Neural progenitor cell (in vitro differentiated cells): ENCODE measurements at regions not wholly inside any gene's neighbourhood (a gene's known extent, or its start where the extent isn't known, plus 50 kb on each side); places are given as distances from the start of the nearest gene placed in this dataset.
"Not testable (repeated sequence)": the region's sequence is repeated elsewhere in the genome, so short reads cannot be mapped to it uniquely, and the experiment has no call there.

Source experiments
- DNase-seq: peaks from one replicate; pipeline ENCODE4 v3.0.0-alpha.2; 2016; ENCODE audit warnings: low spot score
- H2AFZ ChIP-seq: fragments of 200-600 bp; sonication (generic); replicated peaks from 2 replicates; pipeline ENCODE4 v1.6.1; 2016; ENCODE audit warnings: antibody characterized with exemption
- H3F3A ChIP-seq: fragments of 200-600 bp; sonication (generic); 2 replicates; pipeline ENCODE4 v1.6.1; 2016; ENCODE audit warnings: antibody characterized with exemption, low read depth
- H3K27ac ChIP-seq: fragments of 200-600 bp; sonication (generic); 2 replicates; pipeline ENCODE4 v1.5.1; 2016; ENCODE audit warnings: mild to moderate bottlenecking
- H3K27me3 ChIP-seq: fragments of 200-600 bp; sonication (generic); 2 replicates; pipeline ENCODE4 v1.6.1; 2016; ENCODE audit warnings: mild to moderate bottlenecking, moderate library complexity
- H3K36me3 ChIP-seq: fragments of 200-600 bp; sonication (generic); 2 replicates; pipeline ENCODE4 v1.5.1; 2016
- H3K4me1 ChIP-seq: fragments of 200-600 bp; sonication (generic); 2 replicates; pipeline ENCODE4 v1.6.1; 2016; ENCODE audit warnings: mixed run types
- H3K4me2 ChIP-seq: fragments of 200-600 bp; sonication (generic); 2 replicates; pipeline ENCODE4 v1.6.1; 2016
- H3K4me3 ChIP-seq: fragments of 200-600 bp; sonication (generic); 2 replicates; pipeline ENCODE4 v1.5.1; 2016
- H3K79me2 ChIP-seq: fragments of 200-600 bp; sonication (generic); 2 replicates; pipeline ENCODE4 v1.6.1; 2016; ENCODE audit warnings: low read depth
- H3K9ac ChIP-seq: fragments of 200-600 bp; sonication (generic); 2 replicates; pipeline ENCODE4 v1.6.1; 2016
- H3K9me3 ChIP-seq: fragments of 200-600 bp; sonication (generic); 2 replicates; pipeline ENCODE4 v1.5.1; 2016; ENCODE audit warnings: low read depth
- H4K20me1 ChIP-seq: fragments of 200-600 bp; sonication (generic); 2 replicates; pipeline ENCODE4 v1.6.1; 2016; ENCODE audit warnings: low read depth
- H3K27ac Mint-ChIP-seq: 3 replicates; pipeline ENCODE4 v1.8.0; 2021; ENCODE audit warnings: mixed read lengths
- H3K27me3 Mint-ChIP-seq: 2 replicates; pipeline ENCODE4 v1.8.0; 2022; ENCODE audit warnings: low read depth, mild to moderate bottlenecking, inconsistent platforms, moderate library complexity, mixed read lengths; ENCODE audit not compliant: insufficient read depth
- H3K36me3 Mint-ChIP-seq: 3 replicates; pipeline ENCODE4 v1.8.0; 2021; ENCODE audit warnings: mixed read lengths
- H3K4me1 Mint-ChIP-seq: 3 replicates; pipeline ENCODE4 v1.8.0; 2021; ENCODE audit warnings: mixed read lengths
- H3K4me3 Mint-ChIP-seq: 3 replicates; pipeline ENCODE4 v1.8.0; 2021; ENCODE audit warnings: mild to moderate bottlenecking, moderate library complexity, mixed read lengths
- H3K9me3 Mint-ChIP-seq: 3 replicates; pipeline ENCODE4 v1.8.0; 2020; ENCODE audit warnings: mixed read lengths
- EZH2 ChIP-seq: fragments of 200-600 bp; sonication (generic); IDR thresholded peaks from 2 replicates; pipeline ENCODE4 v1.6.1; 2017; ENCODE audit warnings: antibody characterized with exemption, mild to moderate bottlenecking, moderate library complexity
- EZH2phosphoT487 ChIP-seq: fragments of 200-600 bp; sonication (generic); IDR thresholded peaks from 2 replicates; pipeline ENCODE4 v1.6.1; 2017; ENCODE audit warnings: antibody characterized with exemption
- TF ChIP-seq, protein P1 (sequence below): fragments of 200-600 bp; sonication (generic); IDR thresholded peaks from 2 replicates; pipeline ENCODE4 v1.5.1; 2017; ENCODE audit warnings: antibody characterized with exemption, mild to moderate bottlenecking

DNA sequence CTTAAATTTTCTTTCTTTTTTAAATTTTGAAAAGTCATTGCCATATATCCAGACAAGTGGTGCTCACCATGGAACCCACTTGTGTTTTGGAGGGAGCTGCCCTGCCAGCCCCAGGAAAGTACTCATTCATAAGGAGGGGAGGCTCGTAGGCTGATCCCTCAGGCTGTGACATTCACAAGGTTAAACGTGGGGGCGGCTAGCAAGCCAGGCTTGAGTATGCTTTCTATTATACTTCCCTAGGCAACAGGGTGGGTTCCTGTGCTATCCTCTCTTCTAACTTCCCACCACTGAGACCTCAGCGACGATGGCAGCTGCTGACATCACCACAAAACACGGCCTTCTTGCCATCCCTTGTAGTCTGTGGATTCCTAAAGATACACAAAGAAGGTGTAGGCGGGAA is 160.5 kb upstream of the C2CD4B start:
- H3K79me2 ChIP-seq: no peaks in the 10 kb centered on the region
- H3K4me1 Mint-ChIP-seq: peaks cover 8% of the 10 kb centered on the region
- H3K4me1 ChIP-seq: peaks cover 4% of the 10 kb centered on the region
- no peaks in the 10 kb centered on the region for H3K36me3 Mint-ChIP-seq
- no peak overlapping the region for H3K27ac Mint-ChIP-seq
- no peaks in the 10 kb centered on the region for H3K27me3 ChIP-seq
- H3K9me3 Mint-ChIP-seq: no peaks in the 10 kb centered on the region
- TF ChIP-seq, protein P1, sequence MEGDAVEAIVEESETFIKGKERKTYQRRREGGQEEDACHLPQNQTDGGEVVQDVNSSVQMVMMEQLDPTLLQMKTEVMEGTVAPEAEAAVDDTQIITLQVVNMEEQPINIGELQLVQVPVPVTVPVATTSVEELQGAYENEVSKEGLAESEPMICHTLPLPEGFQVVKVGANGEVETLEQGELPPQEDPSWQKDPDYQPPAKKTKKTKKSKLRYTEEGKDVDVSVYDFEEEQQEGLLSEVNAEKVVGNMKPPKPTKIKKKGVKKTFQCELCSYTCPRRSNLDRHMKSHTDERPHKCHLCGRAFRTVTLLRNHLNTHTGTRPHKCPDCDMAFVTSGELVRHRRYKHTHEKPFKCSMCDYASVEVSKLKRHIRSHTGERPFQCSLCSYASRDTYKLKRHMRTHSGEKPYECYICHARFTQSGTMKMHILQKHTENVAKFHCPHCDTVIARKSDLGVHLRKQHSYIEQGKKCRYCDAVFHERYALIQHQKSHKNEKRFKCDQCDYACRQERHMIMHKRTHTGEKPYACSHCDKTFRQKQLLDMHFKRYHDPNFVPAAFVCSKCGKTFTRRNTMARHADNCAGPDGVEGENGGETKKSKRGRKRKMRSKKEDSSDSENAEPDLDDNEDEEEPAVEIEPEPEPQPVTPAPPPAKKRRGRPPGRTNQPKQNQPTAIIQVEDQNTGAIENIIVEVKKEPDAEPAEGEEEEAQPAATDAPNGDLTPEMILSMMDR: no peak
- TF ChIP-seq EZH2 (no peak), EZH2phosphoT487 (no peak)
- H2AFZ ChIP-seq: peak overlapping the region; percentile 28
- no peaks in the 10 kb centered on the region for H3K9me3 ChIP-seq
- no peak overlapping the region for H3K4me2 ChIP-seq
- no peak overlapping the region for H3K27ac ChIP-seq
- no peak overlapping the region for H3K4me3 Mint-ChIP-seq
- H3F3A ChIP-seq: no peaks in the 10 kb centered on the region
- no peaks in the 10 kb centered on the region for H4K20me1 ChIP-seq
- no peak overlapping the region for H3K9ac ChIP-seq
- H3K4me3 ChIP-seq: no peak overlapping the region
- H3K36me3 ChIP-seq: no peaks in the 10 kb centered on the region
- no peak for DNase-seq
- H3K27me3 Mint-ChIP-seq: peaks cover 3% of the 10 kb centered on the region

DNA sequence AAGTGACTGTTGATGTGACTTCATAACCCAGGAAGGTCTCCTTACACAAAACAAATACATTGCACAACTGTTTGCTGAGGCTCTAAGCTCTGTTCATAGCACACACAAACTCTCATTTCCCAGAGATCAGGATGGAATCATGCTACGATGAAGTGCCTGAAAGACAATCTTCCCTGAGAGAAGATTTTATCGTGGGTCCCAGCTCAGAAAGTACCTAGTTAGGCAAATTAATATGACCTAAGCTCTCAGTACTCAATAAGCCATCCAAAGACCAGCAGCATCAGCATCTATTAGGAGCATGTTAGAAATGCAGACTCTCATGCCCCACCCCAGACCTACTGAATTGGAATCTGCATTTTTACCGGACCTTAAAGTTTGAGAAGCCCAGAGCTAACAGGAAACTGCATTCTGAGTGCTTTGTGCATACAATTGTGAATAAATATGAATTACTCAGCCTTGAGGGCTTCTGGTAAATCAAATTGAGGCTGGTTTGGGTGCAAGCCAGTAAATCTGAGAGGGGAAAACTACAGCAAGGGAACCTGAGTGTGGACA is 161.5 kb upstream of the C2CD4B start:
- TF ChIP-seq EZH2 (no peak), EZH2phosphoT487 (no peak)
- TF ChIP-seq, protein P1: no peak
- H3K9me3 ChIP-seq: no peaks in the 10 kb centered on the region
- Mint-ChIP-seq H3K4me1 (peaks cover 8% of the 10 kb centered on the region), H3K9me3 (no peaks in the 10 kb centered on the region), H3K27ac (no peak overlapping the region), H3K27me3 (peaks cover 3% of the 10 kb centered on the region), H3K36me3 (no peaks in the 10 kb centered on the region), H3K4me3 (no peak overlapping the region)
- H3K27ac ChIP-seq: no peak overlapping the region
- no peak overlapping the region for H2AFZ ChIP-seq
- H3K9ac ChIP-seq: no peak overlapping the region
- H3K36me3 ChIP-seq: no peaks in the 10 kb centered on the region
- DNase-seq: no peak
- peaks cover 4% of the 10 kb centered on the region for H3K4me1 ChIP-seq
- no peak overlapping the region for H3K4me2 ChIP-seq
- no peak overlapping the region for H3K4me3 ChIP-seq
- H3F3A ChIP-seq: no peaks in the 10 kb centered on the region
- H3K79me2 ChIP-seq: no peaks in the 10 kb centered on the region
- H3K27me3 ChIP-seq: no peaks in the 10 kb centered on the region
- no peaks in the 10 kb centered on the region for H4K20me1 ChIP-seq

DNA sequence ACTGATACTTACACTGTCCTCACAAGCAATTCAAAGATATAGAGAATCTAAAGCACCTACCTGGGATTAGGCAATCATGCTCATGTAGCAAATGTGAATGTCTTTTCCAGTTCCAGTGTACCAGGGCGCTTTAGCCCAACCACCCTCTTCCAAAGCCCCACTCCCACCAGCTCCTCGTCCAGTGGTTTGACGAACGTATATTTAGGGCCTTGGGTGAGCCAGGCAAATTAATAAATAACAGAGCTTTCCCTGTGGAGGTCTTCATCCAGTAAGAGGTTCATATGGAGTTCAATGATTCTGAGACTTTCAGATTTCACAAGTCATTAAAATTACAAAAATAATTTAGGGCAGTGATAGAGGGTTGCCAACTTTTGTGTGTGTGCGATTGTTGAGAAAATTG is 162.3 kb upstream of the C2CD4B start:
- TF ChIP-seq, protein P1: no peak
- Mint-ChIP-seq H3K36me3 (no peaks in the 10 kb centered on the region), H3K9me3 (no peaks in the 10 kb centered on the region), H3K4me1 (peaks cover 8% of the 10 kb centered on the region), H3K27me3 (peaks cover 3% of the 10 kb centered on the region), H3K27ac (no peak overlapping the region), H3K4me3 (no peak overlapping the region)
- no peaks in the 10 kb centered on the region for H4K20me1 ChIP-seq
- H3K27ac ChIP-seq: no peak overlapping the region
- H3K9me3 ChIP-seq: no peaks in the 10 kb centered on the region
- no peaks in the 10 kb centered on the region for H3K79me2 ChIP-seq
- H2AFZ ChIP-seq: no peak overlapping the region
- DNase-seq: no peak
- H3K9ac ChIP-seq: no peak overlapping the region
- peaks cover 4% of the 10 kb centered on the region for H3K4me1 ChIP-seq
- no peaks in the 10 kb centered on the region for H3K36me3 ChIP-seq
- no peaks in the 10 kb centered on the region for H3F3A ChIP-seq
- H3K4me3 ChIP-seq: no peak overlapping the region
- no peak overlapping the region for H3K4me2 ChIP-seq
- no peaks in the 10 kb centered on the region for H3K27me3 ChIP-seq

DNA sequence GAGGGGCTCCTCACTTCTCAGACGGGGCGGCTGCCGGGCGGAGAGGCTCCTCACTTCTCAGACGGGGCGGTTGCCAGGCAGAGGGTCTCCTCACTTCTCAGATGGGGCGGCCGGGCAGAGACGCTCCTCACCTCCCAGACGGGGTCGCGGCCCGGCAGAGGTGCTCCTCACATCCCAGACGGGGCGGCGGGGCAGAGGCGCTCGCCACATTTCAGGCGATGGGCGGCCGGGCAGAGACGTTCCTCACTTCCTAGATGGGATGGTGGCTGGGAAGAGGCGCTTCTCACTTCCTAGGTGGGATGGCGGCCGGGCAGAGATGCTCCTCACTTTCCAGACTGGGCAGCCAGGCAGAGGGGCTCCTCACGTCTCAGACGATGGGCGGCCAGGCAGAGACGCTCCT is 167.4 kb upstream of the C2CD4B start:
- not testable (repeated sequence) for H3K4me3 ChIP-seq, H3K9me3 ChIP-seq, H3K4me1 ChIP-seq, H3K27ac Mint-ChIP-seq, H4K20me1 ChIP-seq, H3K79me2 ChIP-seq, H3K4me3 Mint-ChIP-seq, H3K9ac ChIP-seq, H3K27me3 ChIP-seq, H3K4me2 ChIP-seq, H3K9me3 Mint-ChIP-seq, H3K27ac ChIP-seq, H3F3A ChIP-seq, H3K36me3 Mint-ChIP-seq, H3K4me1 Mint-ChIP-seq, H2AFZ ChIP-seq, H3K36me3 ChIP-seq, H3K27me3 Mint-ChIP-seq, DNase-seq
